ENCODE measurements at regions not wholly inside any gene's neighbourhood (a gene's known extent, or its start where the extent isn't known, plus 50 kb on each side); places are given as distances from the start of the nearest gene placed in this dataset.

- H3K4me3 ChIP-seq (ENCODE audit: low read depth, low read length) = no peak overlapping the region
- TF ChIP-seq ZNF654 (tag by site-specific recombination; IDR thresholded peaks at IDR 0.05; ENCODE audit: low read depth) = peak; percentile 22; the same call in 1 of the 2 replicates
- TF ChIP-seq ZNF530 (tag by site-specific recombination; IDR thresholded peaks at IDR 0.05; ENCODE audit: low read depth) = no peak
- ChIA-PET CTCF (interaction anchor here (0.7 to 1.6 kb wide), 5 partner anchors 17 to 498 kb away, joined by 3 to 5 read pairs (median 3); no protein-coding TSS in a partner anchor), POLR2A (no interaction called here)
- H3K4me1 ChIP-seq (ENCODE audit: control insufficient read depth, insufficient read depth, low read length) = no peaks in the 10 kb centered on the region
- H3K36me3 ChIP-seq (ENCODE audit: control insufficient read depth in 2 of 2, insufficient read depth in 1 of 2, low read length in 2 of 2) = no peaks in the 10 kb centered on the region
- no peak overlapping the region for H3K27ac ChIP-seq (ENCODE audit: extremely low read depth, low read depth, low read length)
- H3K9me3 ChIP-seq (ENCODE audit: control insufficient read depth, insufficient read depth, low read depth, low read length) = no peaks in the 10 kb centered on the region
Observed at GRCh38 chr11:106585061-106585460, 433.2 kb downstream of the GUCY1A2 start.

- ChIA-PET CTCF (interaction anchor here (0.8 to 1.2 kb wide), 2 partner anchors 24 to 25 kb away, joined by 3 to 8 read pairs; no protein-coding TSS in a partner anchor), POLR2A (interaction anchor here (0.7 kb wide), 1 partner anchor 34 kb away, joined by 4 read pairs; no protein-coding TSS in a partner anchor)
- H3K36me3 ChIP-seq (ENCODE audit: control insufficient read depth in 2 of 2, insufficient read depth in 1 of 2, low read length in 2 of 2) = no peaks in the 10 kb centered on the region
- no peak overlapping the region for H3K27ac ChIP-seq (ENCODE audit: extremely low read depth, low read depth, low read length)
- no peak overlapping the region for H3K4me3 ChIP-seq (ENCODE audit: low read depth, low read length)
- no peaks in the 10 kb centered on the region for H3K4me1 ChIP-seq (ENCODE audit: control insufficient read depth, insufficient read depth, low read length)
- peak; percentile 58; the same call in 1 of the 2 replicates for TF ChIP-seq KLF8 (tag by site-specific recombination; IDR thresholded peaks at IDR 0.05)
- peak; percentile 95 for TF ChIP-seq TCF7L2 (IDR thresholded peaks at IDR 0.05; ENCODE audit: borderline replicate concordance, low read depth, low read length)
- no peak for TF ChIP-seq ZSCAN5A (tag by site-specific recombination; IDR thresholded peaks at IDR 0.05)
- TF ChIP-seq GLIS1 (tag by site-specific recombination; IDR thresholded peaks at IDR 0.05) = peak; percentile 45; the same call in 1 of the 2 replicates
- TF ChIP-seq ZNF398 (tag by site-specific recombination; IDR thresholded peaks at IDR 0.05) = 0 out of 2 replicates have a peak, but pooled peaks have one; percentile 13
- H3K9me3 ChIP-seq (ENCODE audit: control insufficient read depth, insufficient read depth, low read depth, low read length) = no peaks in the 10 kb centered on the region
Observed at GRCh38 chr11:106594751-106595351, 423.4 kb downstream of the GUCY1A2 start.

- no peak overlapping the region for H3K27ac ChIP-seq (ENCODE audit: extremely low read depth, low read depth, low read length)
- no peaks in the 10 kb centered on the region for H3K4me1 ChIP-seq (ENCODE audit: control insufficient read depth, insufficient read depth, low read length)
- POLR2A ChIA-PET = no interaction called here
- CTCF ChIA-PET = interaction anchor here (0.6 to 1.4 kb wide), 3 partner anchors 17 to 294 kb away, joined by 3 read pairs; no protein-coding TSS in a partner anchor
- H3K4me3 ChIP-seq (ENCODE audit: low read depth, low read length) = no peak overlapping the region
- H3K36me3 ChIP-seq (ENCODE audit: control insufficient read depth in 2 of 2, insufficient read depth in 1 of 2, low read length in 2 of 2) = no peaks in the 10 kb centered on the region
- H3K9me3 ChIP-seq (ENCODE audit: control insufficient read depth, insufficient read depth, low read depth, low read length) = no peaks in the 10 kb centered on the region
- no peak for TF ChIP-seq PATZ1 (tag by site-specific recombination; IDR thresholded peaks at IDR 0.05)
- no peak for TF ChIP-seq ZSCAN5A (tag by site-specific recombination; IDR thresholded peaks at IDR 0.05)
- no peak for TF ChIP-seq SP7 (tag by site-specific recombination; IDR thresholded peaks at IDR 0.05)
- TF ChIP-seq PBX3 (CRISPR knock-in tag; IDR thresholded peaks at IDR 0.05) = no peak
- TF ChIP-seq ZNF335 (tag by site-specific recombination; conservative IDR thresholded peaks at IDR 0.05) = no peak
- no peak for TF ChIP-seq FEZF1 (tag by site-specific recombination; IDR thresholded peaks at IDR 0.05)
- TF ChIP-seq ZNF138 (tag by site-specific recombination; IDR thresholded peaks at IDR 0.05; ENCODE audit: borderline replicate concordance) = no peak
- no peak for TF ChIP-seq ZNF423 (tag by site-specific recombination; IDR thresholded peaks at IDR 0.05)
- TF ChIP-seq CTCF (tag by site-specific recombination; IDR thresholded peaks at IDR 0.05) = no peak
- no peak for TF ChIP-seq ZIC2 (tag by site-specific recombination; IDR thresholded peaks at IDR 0.05)
- no peak for TF ChIP-seq ZNF140 (tag by site-specific recombination; IDR thresholded peaks at IDR 0.05)
- TF ChIP-seq OSR2 (tag by site-specific recombination; IDR thresholded peaks at IDR 0.05) = no peak
- TF ChIP-seq ZFP69B (tag by site-specific recombination; IDR thresholded peaks at IDR 0.05) = no peak
- no peak for TF ChIP-seq ZNF830 (tag by site-specific recombination; IDR thresholded peaks at IDR 0.05; ENCODE audit: low read depth)
Observed at GRCh38 chr11:106601684-106602297, 416.5 kb downstream of the GUCY1A2 start.

Data from HEK293 (cell line).